Activated naive CD8-positive, alpha-beta T cell treated with anti-CD3 and anti-CD28 coated beads, Interleukin-2, amount 10 ng/mL, durations not matched to agents 7 days and 5 days (primary cell): ENCODE measurements at regions not wholly inside any gene's neighbourhood (a gene's known extent, or its start where the extent isn't known, plus 50 kb on each side); places are given as distances from the start of the nearest gene placed in this dataset.
"Not testable (repeated sequence)": the region's sequence is repeated elsewhere in the genome, so short reads cannot be mapped to it uniquely, and the experiment has no call there.

Experiments used
- ATAC-seq: fragments of 150-1000 bp; cut with Tn5 transposase; one replicate; pipeline ENCODE4 v1.10.0; 2021; ENCODE audit warnings: low read depth, moderate library complexity
- POLR2A ChIA-PET: fragments of 350-600 bp; sonication (Branson Sonifier 250); formaldehyde crosslinking; loops from one replicate; lab custom pipeline; 2021; ENCODE audit warnings: antibody characterized with exemption; lab: Charles Lee
- DNase-seq: peaks from one replicate; pipeline ENCODE4 v3.0.0; 2021
- H3K27ac Mint-ChIP-seq: one replicate; pipeline ENCODE4 v1.8.0; 2022; ENCODE audit warnings: mild to moderate bottlenecking, mixed read lengths
- H3K27me3 Mint-ChIP-seq: one replicate; pipeline ENCODE4 v1.8.0; 2022; ENCODE audit warnings: mild to moderate bottlenecking, moderate library complexity, mixed read lengths
- H3K36me3 Mint-ChIP-seq: one replicate; pipeline ENCODE4 v1.8.0; 2021; ENCODE audit warnings: mild to moderate bottlenecking, mixed read lengths
- H3K4me1 Mint-ChIP-seq: one replicate; pipeline ENCODE4 v1.8.0; 2021; ENCODE audit warnings: mixed read lengths
- H3K4me3 Mint-ChIP-seq: one replicate; pipeline ENCODE4 v1.8.0; 2022; ENCODE audit warnings: mild to moderate bottlenecking, moderate library complexity, mixed read lengths
- H3K9me3 Mint-ChIP-seq: one replicate; pipeline ENCODE4 v1.8.0; 2021; ENCODE audit warnings: mixed read lengths

DNA sequence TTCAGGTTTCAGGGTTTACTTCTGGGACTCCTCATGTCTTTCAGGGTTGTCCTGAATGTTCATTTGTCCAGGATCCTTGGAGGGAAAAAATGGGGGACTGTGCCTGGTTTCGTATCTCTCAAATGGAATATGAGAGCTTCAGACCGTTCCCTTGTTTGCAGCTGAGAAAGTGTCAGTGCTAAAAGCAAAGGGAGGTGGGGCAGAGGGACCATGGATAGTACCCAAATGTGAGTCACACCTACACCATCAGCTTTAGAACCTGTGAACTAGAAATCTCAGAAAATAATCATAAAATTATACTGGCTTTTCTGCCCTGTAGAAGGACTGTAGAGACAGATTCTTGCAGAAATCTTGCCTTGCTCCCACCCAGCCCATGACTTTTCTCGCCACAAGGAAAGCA, 84.3 kb upstream of the TAF11L2 start:
- POLR2A ChIA-PET, result no interaction called here
- Mint-ChIP-seq H3K36me3 (no peaks in the 10 kb centered on the region), H3K27ac (no peak overlapping the region), H3K9me3 (peaks cover 4% of the 10 kb centered on the region), H3K27me3 (no peaks in the 10 kb centered on the region), H3K4me3 (no peak overlapping the region), H3K4me1 (no peaks in the 10 kb centered on the region)
- DNase-seq (no peak), ATAC-seq (no peak)

DNA sequence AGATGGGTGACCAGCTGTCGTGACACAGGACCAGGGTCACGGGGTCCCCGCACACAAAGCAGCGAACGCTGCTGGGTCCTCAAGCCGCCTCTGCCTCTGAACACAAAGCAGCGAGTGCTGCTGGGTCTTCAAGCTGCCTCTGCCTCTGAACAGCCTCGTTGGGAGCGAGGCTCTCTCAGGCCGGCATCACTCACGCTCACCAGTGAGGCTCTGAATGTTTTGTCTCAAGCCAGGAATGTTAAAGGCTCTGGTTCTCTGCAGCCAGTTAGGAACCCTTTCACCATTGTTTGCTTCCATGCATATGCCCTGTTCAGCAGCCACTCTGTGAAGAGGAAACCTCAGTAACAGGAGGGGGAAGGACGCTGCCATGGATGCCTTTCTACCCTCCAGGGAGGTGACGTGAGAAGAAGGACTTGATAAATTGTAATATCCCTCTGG, 82.7 kb upstream of the TAF11L2 start:
- peaks cover 4% of the 10 kb centered on the region for H3K9me3 Mint-ChIP-seq
- H3K36me3 Mint-ChIP-seq, result no peaks in the 10 kb centered on the region
- POLR2A ChIA-PET, result no interaction called here
- no peak overlapping the region for H3K4me3 Mint-ChIP-seq
- no peaks in the 10 kb centered on the region for H3K27me3 Mint-ChIP-seq
- H3K27ac Mint-ChIP-seq, result no peak overlapping the region
- no peaks in the 10 kb centered on the region for H3K4me1 Mint-ChIP-seq
- ATAC-seq (no peak), DNase-seq (no peak)

DNA sequence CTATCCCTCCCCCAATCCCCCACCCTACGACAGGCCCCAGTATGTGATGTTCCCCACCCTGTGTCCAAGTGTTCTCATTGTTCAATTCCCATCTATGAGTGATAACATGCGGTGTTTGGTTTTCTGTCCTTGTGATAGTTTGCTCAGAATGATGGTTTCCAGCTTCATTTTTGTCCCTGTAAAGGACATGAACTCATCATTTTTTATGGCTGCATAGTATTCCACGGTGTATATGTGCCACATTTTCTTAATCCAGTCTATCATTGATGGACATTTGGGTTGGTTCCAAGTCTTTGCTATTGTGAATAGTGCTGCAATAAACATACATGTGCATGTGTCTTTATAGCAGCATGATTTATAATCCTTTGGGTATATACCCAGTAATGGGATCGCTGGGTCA, 81.7 kb upstream of the TAF11L2 start:
- POLR2A ChIA-PET, H3K4me3 Mint-ChIP-seq, DNase-seq, H3K27me3 Mint-ChIP-seq, ATAC-seq, H3K4me1 Mint-ChIP-seq, H3K36me3 Mint-ChIP-seq, H3K27ac Mint-ChIP-seq, H3K9me3 Mint-ChIP-seq: not testable (repeated sequence)

DNA sequence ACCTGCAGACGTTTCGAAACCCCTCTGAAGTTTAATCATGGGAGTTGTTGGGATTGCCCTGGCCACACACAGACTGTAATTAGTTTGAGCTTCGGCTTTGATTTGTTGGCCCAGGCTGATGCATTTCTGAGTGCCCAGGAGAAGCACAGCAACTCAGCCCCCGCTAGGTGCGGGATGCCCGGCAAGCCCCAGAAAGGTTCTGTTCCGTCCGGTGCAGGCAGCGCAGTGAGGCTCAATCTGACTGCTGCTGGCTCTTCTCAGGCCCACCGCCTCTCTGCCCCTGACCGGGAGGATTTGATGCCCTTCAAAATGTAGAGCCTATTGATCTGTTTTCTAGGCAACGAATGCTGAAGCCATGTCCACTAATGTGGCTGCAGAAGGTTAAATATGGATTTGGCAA, 73.4 kb upstream of the TAF11L2 start:
- Mint-ChIP-seq H3K4me3 (no peak overlapping the region), H3K27ac (no peak overlapping the region), H3K27me3 (no peaks in the 10 kb centered on the region), H3K4me1 (no peaks in the 10 kb centered on the region), H3K9me3 (peaks cover 3% of the 10 kb centered on the region), H3K36me3 (no peaks in the 10 kb centered on the region)
- POLR2A ChIA-PET, result no interaction called here
- DNase-seq (no peak), ATAC-seq (no peak)

DNA sequence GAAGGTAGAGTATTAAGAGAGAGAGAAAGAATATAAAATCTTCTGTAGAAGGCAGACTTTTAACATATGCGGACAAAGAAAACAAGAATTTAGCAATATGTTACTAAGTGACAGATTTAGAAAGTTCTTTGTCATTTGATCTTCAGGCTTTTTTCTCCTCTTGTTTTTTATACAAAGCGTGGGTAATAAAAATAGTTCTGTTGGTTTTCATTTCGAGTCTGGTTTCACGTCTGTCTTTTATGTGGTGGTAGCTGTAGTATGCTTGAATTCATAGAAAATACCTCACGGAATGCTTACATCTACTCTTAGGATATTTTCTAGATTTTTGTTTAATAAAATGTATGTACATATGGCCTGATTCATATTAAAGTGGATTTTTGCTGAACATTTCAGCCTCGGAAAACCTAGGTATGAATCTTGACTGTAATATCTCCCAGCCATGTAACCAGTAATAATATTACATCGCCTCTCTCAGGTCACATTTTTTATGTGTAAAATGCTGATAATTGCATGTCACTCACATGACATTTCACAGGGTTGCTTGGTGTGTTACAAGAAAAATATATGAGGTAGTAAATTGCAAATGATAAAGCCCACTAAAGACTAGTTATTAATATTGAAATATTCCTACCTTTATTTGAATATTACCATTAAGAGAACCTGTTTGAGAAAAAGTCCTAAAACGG, 72.5 kb upstream of the TAF11L2 start:
- no peak overlapping the region for H3K4me3 Mint-ChIP-seq
- POLR2A ChIA-PET, result no interaction called here
- peaks cover 5% of the 10 kb centered on the region for H3K9me3 Mint-ChIP-seq
- ATAC-seq (no peak), DNase-seq (no peak)
- H3K27ac Mint-ChIP-seq, result no peak overlapping the region
- H3K4me1 Mint-ChIP-seq, result no peaks in the 10 kb centered on the region
- no peaks in the 10 kb centered on the region for H3K36me3 Mint-ChIP-seq
- no peaks in the 10 kb centered on the region for H3K27me3 Mint-ChIP-seq

DNA sequence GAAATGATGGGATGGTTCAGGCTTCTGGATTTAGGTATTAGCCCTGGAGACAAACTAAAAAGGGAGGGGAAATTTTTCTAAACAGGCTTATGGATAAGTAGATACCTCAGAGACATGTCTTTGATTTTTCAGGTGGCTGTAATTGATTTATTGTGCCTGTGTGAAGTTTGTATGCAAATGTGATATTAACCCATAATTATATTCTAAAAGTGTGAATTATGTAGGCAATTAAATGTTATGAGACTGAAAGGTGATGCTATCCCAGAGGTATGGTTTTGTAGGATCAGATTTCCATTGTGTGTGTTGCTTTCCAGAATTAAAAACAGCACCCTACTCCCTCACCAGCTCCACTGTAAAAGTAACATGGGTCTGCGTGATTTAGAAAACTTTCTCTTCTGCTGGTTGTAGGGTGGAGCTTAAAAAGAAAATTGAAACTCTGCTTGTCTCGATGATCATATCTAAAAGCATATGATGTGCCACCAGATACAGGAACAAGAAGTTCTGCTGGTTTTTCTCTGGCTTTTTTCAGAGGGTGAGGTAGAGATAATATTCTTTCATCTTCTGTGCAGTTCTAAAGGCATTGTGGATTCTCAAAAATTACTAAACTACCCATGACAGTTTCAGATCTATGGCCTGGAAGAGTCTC, 71.8 kb upstream of the TAF11L2 start:
- POLR2A ChIA-PET, result no interaction called here
- no peak for ATAC-seq
- Mint-ChIP-seq H3K4me3 (no peak overlapping the region), H3K4me1 (no peaks in the 10 kb centered on the region), H3K27me3 (no peaks in the 10 kb centered on the region), H3K36me3 (no peaks in the 10 kb centered on the region), H3K9me3 (peaks cover 7% of the 10 kb centered on the region), H3K27ac (no peak overlapping the region)
- no peak for DNase-seq

DNA sequence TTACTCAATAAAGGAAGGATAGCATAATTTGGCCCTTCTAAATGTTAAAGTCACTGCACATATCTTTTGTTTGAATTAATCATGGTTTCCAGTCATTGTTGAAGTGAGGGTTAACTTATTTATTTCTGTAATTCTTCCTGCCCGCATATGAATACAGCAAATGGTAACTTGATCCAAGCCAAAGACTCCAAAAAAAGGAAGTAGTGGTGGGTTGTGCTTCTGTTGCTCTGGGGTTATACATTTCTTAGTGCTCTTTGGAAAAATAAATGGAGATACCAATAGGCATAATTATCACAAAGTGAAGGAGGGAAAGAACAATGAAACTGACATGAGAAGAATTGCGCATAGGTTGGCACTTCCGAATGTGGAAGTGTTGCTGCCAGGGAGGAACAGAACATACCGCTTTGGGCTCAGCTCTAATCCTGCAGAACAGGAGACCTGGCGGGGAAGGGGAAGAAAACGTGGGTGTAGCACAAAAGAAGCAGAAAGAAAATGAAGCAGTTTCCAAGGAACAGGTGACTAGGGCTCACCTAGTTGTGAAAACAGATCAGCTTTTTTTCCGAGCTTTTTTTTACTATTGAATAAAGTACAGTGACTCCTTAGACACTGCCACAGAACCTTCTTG, 69.7 kb upstream of the TAF11L2 start:
- Mint-ChIP-seq H3K36me3 (no peaks in the 10 kb centered on the region), H3K27me3 (no peaks in the 10 kb centered on the region), H3K4me1 (no peaks in the 10 kb centered on the region), H3K9me3 (peaks cover 8% of the 10 kb centered on the region), H3K27ac (no peak overlapping the region), H3K4me3 (no peak overlapping the region)
- ATAC-seq (no peak), DNase-seq (no peak)
- POLR2A ChIA-PET, result no interaction called here

DNA sequence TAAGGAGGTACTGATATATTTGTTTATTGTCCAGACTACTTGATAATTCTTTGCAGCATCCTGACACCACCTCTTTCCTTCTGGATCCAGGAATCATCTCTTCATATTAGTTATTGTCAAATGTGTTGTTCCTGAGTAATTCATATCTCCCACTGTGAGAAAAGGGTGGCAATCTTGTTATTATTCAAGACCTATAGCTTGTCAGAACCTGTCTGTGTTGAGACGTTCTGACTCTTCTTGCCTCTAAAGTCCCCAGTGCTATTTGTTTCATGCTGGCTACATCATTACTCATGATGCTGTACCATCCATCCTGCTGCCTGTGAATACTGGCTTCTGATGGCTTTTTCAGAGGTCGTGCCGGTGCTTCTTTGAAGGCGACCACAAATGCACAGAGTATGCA, 68.7 kb upstream of the TAF11L2 start:
- Mint-ChIP-seq H3K4me3 (no peak overlapping the region), H3K27me3 (no peaks in the 10 kb centered on the region), H3K36me3 (no peaks in the 10 kb centered on the region), H3K27ac (no peak overlapping the region), H3K4me1 (no peaks in the 10 kb centered on the region), H3K9me3 (peaks cover 4% of the 10 kb centered on the region)
- ATAC-seq (no peak), DNase-seq (no peak)
- POLR2A ChIA-PET, result no interaction called here

DNA sequence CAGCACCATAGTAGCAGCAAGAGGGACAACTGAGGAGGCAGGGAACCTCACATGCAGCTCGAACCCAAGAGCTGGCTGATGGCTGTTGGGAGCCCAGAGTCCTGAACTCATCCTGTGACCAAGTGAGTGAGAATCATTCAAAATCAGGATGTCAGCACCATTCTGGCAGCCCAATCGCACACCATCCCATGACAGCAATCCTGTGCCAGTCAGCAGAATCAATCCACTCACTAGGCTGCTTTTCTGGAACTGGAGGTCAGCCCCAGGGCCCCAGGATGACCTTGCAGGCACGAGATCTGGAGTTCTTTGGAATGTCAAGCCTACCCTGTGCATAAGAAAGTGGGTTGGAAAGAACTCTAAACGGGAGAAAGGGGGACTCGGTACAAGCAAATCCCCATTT, 67.8 kb upstream of the TAF11L2 start:
- POLR2A ChIA-PET, result no interaction called here
- Mint-ChIP-seq H3K9me3 (peaks cover 4% of the 10 kb centered on the region), H3K4me1 (no peaks in the 10 kb centered on the region)

DNA sequence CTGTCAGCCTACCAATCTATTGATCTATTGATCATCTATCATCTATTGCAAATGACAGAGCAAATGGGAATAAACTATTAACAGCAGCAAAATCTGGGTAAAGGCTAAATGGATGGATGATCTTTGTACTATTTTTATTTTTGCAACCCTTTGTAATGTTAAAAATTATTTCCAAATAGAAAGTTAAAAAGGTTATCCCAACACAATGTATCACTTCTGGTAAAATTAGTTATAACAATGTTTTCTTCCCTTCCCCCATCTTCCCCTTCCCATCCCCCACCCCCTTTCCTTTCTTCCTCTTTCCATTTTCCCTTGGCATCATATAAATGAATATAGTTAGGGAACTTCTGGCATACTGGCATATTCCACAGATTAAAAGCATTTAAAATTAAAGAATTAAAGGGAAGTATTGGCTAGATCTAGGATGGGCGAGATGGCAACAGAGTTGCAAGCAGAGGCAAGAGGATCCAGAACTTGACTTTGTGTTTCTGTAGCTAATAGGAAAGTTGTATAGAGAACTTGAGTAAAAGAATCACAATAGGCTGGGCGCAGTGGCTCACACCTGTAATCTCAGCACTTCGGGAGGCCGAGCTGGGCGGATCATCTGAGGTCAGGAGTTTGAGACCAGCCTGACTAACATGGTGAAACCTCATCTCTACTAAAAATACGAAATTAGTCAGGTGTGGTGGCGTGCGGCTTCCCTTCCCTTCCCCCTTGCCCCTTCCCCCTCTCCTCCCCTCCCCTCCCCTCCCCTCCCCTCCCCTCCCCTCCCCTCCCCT, 66.6 kb upstream of the TAF11L2 start:
- ATAC-seq (no peak), DNase-seq (no peak)
- POLR2A ChIA-PET, result no interaction called here
- H3K36me3 Mint-ChIP-seq, result no peaks in the 10 kb centered on the region
- H3K27me3 Mint-ChIP-seq, result no peaks in the 10 kb centered on the region
- no peak overlapping the region for H3K27ac Mint-ChIP-seq
- no peak overlapping the region for H3K4me3 Mint-ChIP-seq
- H3K4me1 Mint-ChIP-seq, result no peaks in the 10 kb centered on the region
- H3K9me3 Mint-ChIP-seq, result peaks cover 4% of the 10 kb centered on the region

More for the DNA sequence above, 67.8 kb upstream of the TAF11L2 start:
- no peak overlapping the region for H3K4me3 Mint-ChIP-seq
- H3K36me3 Mint-ChIP-seq, result no peaks in the 10 kb centered on the region
- DNase-seq, result no peak
- no peak for ATAC-seq
- H3K27me3 Mint-ChIP-seq, result no peaks in the 10 kb centered on the region
- H3K27ac Mint-ChIP-seq, result no peak overlapping the region

DNA sequence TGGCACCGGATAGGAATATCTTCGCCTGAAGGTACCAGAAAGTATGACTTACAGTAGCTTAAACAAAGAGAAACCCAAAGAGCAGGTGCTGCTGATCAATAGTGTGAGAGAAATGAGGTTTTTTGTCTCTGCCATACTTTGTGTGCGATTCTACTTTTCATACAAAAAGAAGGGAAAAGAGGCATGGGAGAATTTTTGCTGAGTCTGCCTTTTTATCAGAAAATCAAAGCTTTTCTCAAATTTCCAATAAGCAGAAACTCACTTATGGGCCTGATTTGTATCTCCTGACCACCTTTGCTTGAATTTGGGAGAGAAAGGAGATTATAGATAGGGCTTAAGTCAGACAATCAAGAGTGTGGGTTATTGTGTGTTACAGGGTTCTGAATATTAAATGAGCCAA, 65.5 kb upstream of the TAF11L2 start:
- no peak for DNase-seq
- no peak overlapping the region for H3K27ac Mint-ChIP-seq
- no peaks in the 10 kb centered on the region for H3K27me3 Mint-ChIP-seq
- peaks cover 6% of the 10 kb centered on the region for H3K9me3 Mint-ChIP-seq
- no peaks in the 10 kb centered on the region for H3K4me1 Mint-ChIP-seq
- ATAC-seq, result no peak
- POLR2A ChIA-PET, result no interaction called here
- no peak overlapping the region for H3K4me3 Mint-ChIP-seq
- H3K36me3 Mint-ChIP-seq, result no peaks in the 10 kb centered on the region

DNA sequence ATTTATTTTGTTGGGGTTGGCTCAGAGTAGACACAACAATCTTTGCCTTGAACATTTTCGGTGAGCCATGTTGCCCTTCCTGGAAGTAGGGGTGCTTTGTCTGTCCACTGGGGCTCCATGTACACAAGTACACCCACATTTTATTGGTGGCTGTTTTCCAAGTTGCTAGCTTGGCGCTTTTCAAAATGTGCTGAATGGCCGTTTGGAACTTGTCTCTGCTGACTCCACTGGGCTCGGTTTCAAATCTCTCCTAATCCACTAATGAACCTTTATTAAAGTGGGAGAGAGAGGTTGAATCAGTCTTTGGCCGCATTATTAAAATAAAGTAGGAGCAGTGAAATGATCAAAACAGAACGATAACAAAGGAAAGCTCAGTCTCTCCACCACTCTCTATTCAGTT, 64.6 kb upstream of the TAF11L2 start:
- no peak for DNase-seq
- Mint-ChIP-seq H3K4me1 (no peaks in the 10 kb centered on the region), H3K36me3 (no peaks in the 10 kb centered on the region), H3K9me3 (peaks cover 7% of the 10 kb centered on the region), H3K27me3 (no peaks in the 10 kb centered on the region), H3K27ac (no peak overlapping the region), H3K4me3 (no peak overlapping the region)
- no peak for ATAC-seq
- POLR2A ChIA-PET, result no interaction called here

DNA sequence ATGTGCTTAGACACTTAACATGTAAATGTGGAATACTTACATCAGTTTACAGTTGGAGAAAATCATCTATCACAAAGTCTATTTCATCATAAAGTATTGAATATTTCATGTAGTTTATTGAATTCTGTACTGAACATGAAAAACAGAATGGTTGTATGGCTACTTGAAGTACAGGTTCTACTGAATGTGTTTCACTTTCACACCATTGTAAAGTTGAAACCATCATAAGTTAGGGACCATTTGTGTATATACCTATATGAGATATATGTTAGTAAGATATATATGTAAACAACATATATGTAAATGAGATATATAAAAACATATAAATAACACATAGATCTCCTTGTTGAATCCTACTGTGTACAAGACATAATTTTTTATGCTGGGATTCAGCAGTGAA, 63.0 kb upstream of the TAF11L2 start:
- H3K27ac Mint-ChIP-seq, result no peak overlapping the region
- no peak for ATAC-seq
- POLR2A ChIA-PET, result no interaction called here
- H3K9me3 Mint-ChIP-seq, result peaks cover 8% of the 10 kb centered on the region
- H3K27me3 Mint-ChIP-seq, result no peaks in the 10 kb centered on the region
- no peak overlapping the region for H3K4me3 Mint-ChIP-seq
- H3K36me3 Mint-ChIP-seq, result no peaks in the 10 kb centered on the region
- no peaks in the 10 kb centered on the region for H3K4me1 Mint-ChIP-seq
- no peak for DNase-seq
